AG08396 (cell line): ENCODE measurements at regions not wholly inside any gene's neighbourhood (a gene's known extent, or its start where the extent isn't known, plus 50 kb on each side); places are given as distances from the start of the nearest gene placed in this dataset.
A peak's percentile ranks its signal among the peaks of the same experiment; 100 is the strongest.
"Not testable (repeated sequence)": the region's sequence is repeated elsewhere in the genome, so short reads cannot be mapped to it uniquely, and the experiment has no call there.

Experiments
- DNase-seq: peaks from one replicate; pipeline ENCODE4 v3.0.0; 2012; ENCODE audit warnings: low spot score, mixed read lengths

DNA sequence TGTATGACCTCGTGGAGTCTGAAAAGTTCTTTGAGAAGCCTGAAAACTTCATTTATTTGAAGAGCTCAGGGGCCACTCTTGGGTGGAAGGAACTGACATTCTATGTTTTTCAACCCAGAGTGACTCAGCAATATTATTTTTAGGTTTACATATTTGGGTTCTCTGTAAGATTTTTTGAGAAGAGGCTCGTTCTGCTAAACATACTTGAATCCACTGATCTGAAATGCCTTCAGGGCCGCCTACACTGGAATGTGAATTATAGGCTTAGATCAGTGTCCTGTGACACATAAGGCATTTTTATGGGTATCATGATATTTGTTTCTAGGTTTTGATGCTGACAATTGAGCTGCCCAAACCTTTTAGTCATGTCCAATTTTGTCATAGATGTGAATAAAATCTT lies 86.2 kb downstream of the PSAT1 start:
- peak; percentile 7 for DNase-seq

DNA sequence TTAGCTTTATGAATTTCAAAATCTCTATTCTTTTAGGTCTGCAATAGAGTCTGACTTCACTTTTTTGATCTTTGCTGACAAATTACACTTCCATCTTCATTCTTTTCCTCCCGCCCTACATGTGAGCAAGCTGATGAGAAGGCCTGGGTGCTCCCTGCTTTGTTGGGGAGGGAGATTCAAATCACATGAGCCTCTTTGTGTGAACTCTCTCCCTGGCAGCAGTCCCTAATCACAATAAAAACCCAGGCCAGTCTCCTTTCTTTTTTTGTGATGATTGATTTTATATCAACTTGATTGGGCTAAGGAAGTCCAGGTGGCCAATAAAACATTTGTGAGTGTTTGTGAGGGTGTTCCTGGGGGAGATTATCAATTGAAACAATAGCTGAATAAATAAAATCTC lies 89.4 kb downstream of the PSAT1 start:
- no peak for DNase-seq

GRCh38 chr9:78386773-78387172 lies 89.8 kb downstream of the PSAT1 start:
- no peak for DNase-seq

GRCh38 chr9:78393340-78393739 lies 96.4 kb downstream of the PSAT1 start:
- DNase-seq: no peak

DNA sequence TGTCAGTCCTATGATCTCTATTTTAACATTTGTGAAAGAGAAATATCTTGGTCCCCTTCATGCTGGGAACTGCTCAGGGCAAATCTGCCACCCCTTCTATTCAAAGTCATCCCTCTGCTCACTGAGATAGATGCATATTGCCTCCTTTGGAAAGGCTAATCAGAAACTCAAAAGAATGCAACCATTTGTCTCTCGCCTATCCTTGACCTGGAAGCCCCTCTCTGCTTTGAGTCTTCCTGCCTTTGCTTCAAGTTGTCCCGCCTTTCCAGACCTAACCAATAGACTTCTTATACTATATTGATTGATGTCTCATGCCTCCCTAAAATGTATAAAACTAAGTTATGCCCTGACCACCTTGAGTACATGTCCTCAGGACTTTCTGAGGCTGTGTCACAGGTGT lies 97.0 kb downstream of the PSAT1 start:
- no peak for DNase-seq

GRCh38 chr9:78396087-78396486 lies 99.2 kb downstream of the PSAT1 start:
- DNase-seq: no peak

DNA sequence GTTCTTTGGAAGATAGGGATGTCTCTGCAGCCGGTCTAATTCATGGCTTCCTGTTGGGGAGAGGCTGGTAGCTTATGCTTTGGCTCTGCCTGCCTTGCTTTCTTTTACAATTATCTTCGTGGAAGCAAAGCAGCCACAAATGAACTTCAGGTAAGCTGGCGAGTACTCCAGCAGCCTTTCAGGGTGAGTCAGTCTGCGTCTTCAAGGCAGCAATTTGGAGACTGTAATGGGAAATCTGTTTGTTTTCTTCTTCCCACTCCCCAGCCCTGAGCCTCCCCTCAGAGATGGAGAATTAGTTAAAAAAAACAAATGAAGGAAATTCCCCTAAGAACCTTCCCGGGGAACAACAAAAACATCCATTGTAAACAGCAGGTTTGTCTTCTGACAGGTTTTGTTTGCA lies 100.1 kb downstream of the PSAT1 start:
- DNase-seq: no peak

GRCh38 chr9:78397454-78397853 lies 100.5 kb downstream of the PSAT1 start:
- DNase-seq: no peak

DNA sequence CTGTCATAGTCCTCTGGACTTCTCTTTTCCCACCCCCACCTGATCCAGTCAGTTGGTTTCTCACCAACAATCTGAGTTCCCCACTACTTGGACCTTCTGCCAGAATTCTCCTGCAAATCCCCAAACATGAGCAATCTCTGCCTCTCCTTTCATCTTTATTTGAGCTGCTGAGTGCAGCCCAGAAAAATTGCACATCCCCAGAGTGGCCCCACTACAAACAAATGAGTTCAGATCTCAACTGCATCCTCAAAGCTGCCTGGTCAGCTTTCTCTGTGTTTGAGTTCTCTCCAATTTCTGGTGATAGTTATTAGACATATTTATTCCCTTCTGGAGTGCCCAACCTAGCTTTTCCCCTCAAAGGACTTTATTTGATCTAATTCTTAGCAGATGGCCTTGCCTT lies 102.2 kb downstream of the PSAT1 start:
- no peak for DNase-seq

- DNase-seq: no peak
Measured at GRCh38 chr9:78400496-78400895, 103.6 kb downstream of the PSAT1 start.

DNA sequence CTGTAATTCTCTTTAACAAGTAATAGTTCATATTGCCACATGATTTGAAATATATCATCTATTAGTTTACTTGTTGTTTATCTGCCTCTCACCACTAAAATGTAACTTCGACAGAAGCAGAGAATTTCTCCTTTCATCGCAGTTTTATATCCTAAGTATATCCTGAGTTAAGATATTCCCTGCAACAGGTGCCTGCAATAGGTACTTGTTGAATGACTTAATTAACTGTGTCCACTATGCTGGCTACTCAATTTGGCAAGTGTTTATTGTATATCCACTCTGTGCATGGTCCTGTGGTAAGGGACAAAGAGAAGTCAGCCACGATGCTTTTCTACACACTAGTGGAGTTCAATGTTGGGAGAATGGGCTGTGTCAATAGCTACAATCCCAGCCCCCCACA lies 108.5 kb downstream of the PSAT1 start:
- no peak for DNase-seq

DNA sequence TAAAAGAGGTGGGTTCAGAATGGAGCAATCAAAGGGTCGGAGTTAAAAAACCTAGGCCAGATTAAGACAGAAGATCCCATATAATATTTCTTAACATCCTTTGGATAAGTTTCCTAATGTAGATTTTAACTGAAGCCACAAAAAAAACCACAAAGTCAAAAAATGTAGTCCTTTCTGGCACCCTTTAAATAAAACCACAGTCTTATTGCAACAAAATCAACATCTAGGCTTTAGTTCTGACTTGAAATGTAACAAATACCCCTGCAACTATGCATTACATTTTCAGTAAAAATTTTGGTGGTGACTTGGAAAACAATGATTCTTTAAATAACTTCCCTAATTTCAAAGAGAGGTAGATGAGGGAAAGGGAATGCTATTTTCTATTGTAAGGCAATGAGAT lies 109.2 kb downstream of the PSAT1 start:
- DNase-seq: no peak

DNA sequence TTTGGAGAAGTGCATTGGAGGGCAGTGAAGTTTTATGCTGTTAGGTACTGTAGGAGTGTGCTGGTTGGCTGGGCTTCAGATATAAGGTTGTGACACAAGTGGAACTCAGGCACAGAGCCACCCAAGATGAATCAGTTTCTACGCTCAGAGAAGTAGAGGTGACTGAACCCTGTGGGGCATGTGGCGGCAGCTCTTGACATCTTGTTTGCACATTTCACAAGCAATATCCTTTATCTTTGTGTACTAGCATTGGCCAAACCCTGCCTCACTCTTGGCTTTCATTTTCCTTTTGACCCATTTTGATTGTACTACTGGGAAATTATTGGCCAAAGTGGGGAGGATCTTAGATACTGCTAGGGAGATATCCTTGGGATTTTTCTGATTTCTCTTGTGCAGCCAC lies 110.0 kb downstream of the PSAT1 start:
- DNase-seq: no peak

- DNase-seq: no peak
Measured at GRCh38 chr9:78407636-78408312, 110.8 kb downstream of the PSAT1 start.

GRCh38 chr9:78408388-78408787 lies 111.5 kb downstream of the PSAT1 start:
- DNase-seq: no peak

GRCh38 chr9:78409928-78410510 lies 113.1 kb downstream of the PSAT1 start:
- DNase-seq: not testable (repeated sequence)

GRCh38 chr9:78422309-78422708 lies 125.4 kb downstream of the PSAT1 start:
- DNase-seq: no peak

GRCh38 chr9:78424299-78424698 lies 127.4 kb downstream of the PSAT1 start:
- no peak for DNase-seq

DNA sequence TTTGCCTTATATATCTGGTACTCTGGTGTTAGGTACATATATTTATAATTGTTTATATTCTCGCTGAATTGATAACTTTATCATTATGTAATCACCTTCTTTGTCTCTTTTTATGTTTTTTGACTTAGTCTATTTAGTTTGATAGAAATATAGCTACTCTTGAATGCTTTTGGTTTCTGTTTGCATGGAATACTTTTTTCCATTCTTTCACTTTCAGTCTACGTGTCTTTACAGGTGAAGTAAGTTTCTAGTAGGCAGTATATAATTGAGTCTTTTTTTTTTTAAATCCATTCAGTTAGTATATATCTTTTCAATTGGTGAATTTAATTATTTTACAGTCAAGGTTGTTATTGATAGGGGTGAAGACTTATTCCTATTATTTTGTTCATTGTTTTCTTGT lies 131.7 kb downstream of the PSAT1 start:
- no peak for DNase-seq

DNA sequence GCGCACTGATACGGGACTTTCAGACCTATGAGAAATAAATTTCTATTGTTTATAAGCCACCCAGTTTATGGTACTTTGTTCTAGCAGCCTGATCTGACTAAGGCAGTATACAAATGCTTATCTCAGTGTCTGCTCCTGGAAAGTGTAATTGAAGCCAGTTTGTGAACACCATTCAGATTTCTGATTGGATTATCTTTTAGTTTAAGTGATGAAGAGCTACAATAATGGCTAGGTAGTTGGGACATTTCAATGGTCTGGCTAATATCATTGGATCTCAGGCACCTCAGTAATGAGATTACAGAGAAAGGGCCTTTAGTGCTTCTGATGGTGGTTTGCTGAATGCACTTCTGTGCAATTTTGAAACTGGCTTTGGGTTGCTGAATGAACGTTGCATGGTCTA lies 133.5 kb downstream of the PSAT1 start:
- no peak for DNase-seq

DNA sequence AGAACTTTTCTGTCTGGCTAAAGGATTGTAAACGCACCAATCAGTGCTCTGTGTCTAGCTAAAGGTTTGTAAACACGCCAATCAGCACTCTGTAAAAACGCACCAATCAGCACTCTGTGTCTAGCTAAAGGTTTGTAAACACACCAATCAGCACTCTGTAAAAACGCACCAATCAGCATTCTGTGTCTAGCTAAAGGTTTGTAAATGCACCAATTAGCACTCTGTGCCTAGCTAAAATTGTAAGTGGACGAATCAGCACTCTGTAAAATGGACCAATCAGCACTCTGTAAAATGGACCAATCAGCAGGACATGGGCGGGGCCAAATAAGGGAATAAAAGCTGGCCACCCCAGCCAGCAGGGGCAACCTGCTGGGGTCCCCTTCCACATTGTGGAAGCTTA lies 134.1 kb downstream of the PSAT1 start:
- DNase-seq: not testable (repeated sequence)

- no peak for DNase-seq
Measured at GRCh38 chr9:78436873-78437272, 139.9 kb downstream of the PSAT1 start.

GRCh38 chr9:78437296-78437695 lies 140.4 kb downstream of the PSAT1 start:
- DNase-seq: no peak

- no peak for DNase-seq
Measured at GRCh38 chr9:78437806-78438205, 140.9 kb downstream of the PSAT1 start.
